Liver (tissue), 8 donors: ENCODE measurements at regions not wholly inside any gene's neighbourhood (a gene's known extent, or its start where the extent isn't known, plus 50 kb on each side); places are given as distances from the start of the nearest gene placed in this dataset.

Source experiments
- DNase-seq: peaks from one replicate; pipeline ENCODE4 v3.0.0-alpha.2; 2017; ENCODE audit warnings: low spot score
- H3K27ac ChIP-seq, 2 donors: one replicate each; pipeline ENCODE4 v1.7.0; 2013; ENCODE audit warnings: inconsistent platforms in 2 of 2, low read length in 2 of 2, control low read depth in 1 of 2, low read depth in 1 of 2, mild to moderate bottlenecking in 1 of 2
- H3K27me3 ChIP-seq, 4 donors: one replicate each; pipeline versions ENCODE4 v1.6.1 to v1.7.0; 2013; ENCODE audit warnings: low read length in 3 of 4, inconsistent platforms in 1 of 4, mild to moderate bottlenecking in 1 of 4, moderate library complexity in 1 of 4; ENCODE audit not compliant: control insufficient read depth in 4 of 4, insufficient read depth in 4 of 4
- H3K36me3 ChIP-seq, 4 donors: one replicate each; pipeline versions ENCODE4 v1.6.1 to v1.7.0; 2013; ENCODE audit warnings: low read length in 3 of 4, mild to moderate bottlenecking in 3 of 4, low read depth in 1 of 4, moderate library complexity in 1 of 4; ENCODE audit not compliant: control insufficient read depth in 4 of 4, insufficient read depth in 3 of 4
- H3K4me1 ChIP-seq, 4 donors: one replicate each; pipeline versions ENCODE4 v1.6.1 to v1.7.0; 2013; ENCODE audit warnings: low read length in 3 of 4, mild to moderate bottlenecking in 3 of 4, moderate library complexity in 1 of 4; ENCODE audit not compliant: control insufficient read depth in 4 of 4, insufficient read depth in 4 of 4
- H3K4me3 ChIP-seq, 3 donors: one replicate each; pipeline versions ENCODE4 v1.6.1 to v1.7.0; 2013; ENCODE audit warnings: low read length in 3 of 3, control low read depth in 1 of 3, low read depth in 1 of 3, mild to moderate bottlenecking in 1 of 3
- H3K9ac ChIP-seq, 2 donors: one replicate each; pipeline ENCODE4 v1.7.0; 2013; ENCODE audit warnings: low read length in 2 of 2, mild to moderate bottlenecking in 2 of 2, moderate library complexity in 2 of 2, control low read depth in 1 of 2, low read depth in 1 of 2
- H3K9me3 ChIP-seq, 4 donors: one replicate each; pipeline versions ENCODE4 v1.6.1 to v1.7.0; 2013; ENCODE audit warnings: low read length in 3 of 4; ENCODE audit not compliant: control insufficient read depth in 4 of 4
- ATF3 ChIP-seq: IDR thresholded peaks from 2 replicates; pipeline ENCODE4 v1.6.1; 2016; ENCODE audit warnings: antibody characterized with exemption
- CTCF ChIP-seq: fragments of 150-350 bp; IDR thresholded peaks from 2 replicates; pipeline ENCODE4 v1.5.1; 2017; ENCODE audit warnings: improper control_type of control experiment, low read depth, low read length; ENCODE audit not compliant: missing input control
- EGR1 ChIP-seq, 2 donors: IDR thresholded peaks; 2 replicates each; pipeline ENCODE4 v1.6.1; 2016 to 2018; ENCODE audit warnings: antibody characterized with exemption in 2 of 2, low read depth in 2 of 2
- FOXA1 ChIP-seq: IDR thresholded peaks from 2 replicates; pipeline ENCODE4 v1.6.1; 2016; ENCODE audit warnings: antibody characterized with exemption
- FOXA2 ChIP-seq: IDR thresholded peaks from 2 replicates; pipeline ENCODE4 v1.6.1; 2016; ENCODE audit warnings: antibody characterized with exemption
- GABPA ChIP-seq, 2 donors: IDR thresholded peaks in 1 of 2; conservative IDR thresholded peaks in 1 of 2; 2 replicates each; pipeline ENCODE4 v1.6.1; 2016; ENCODE audit warnings: antibody characterized with exemption in 2 of 2, mild to moderate bottlenecking in 1 of 2, moderate library complexity in 1 of 2
- HNF4A ChIP-seq, 2 donors: conservative IDR thresholded peaks; 2 replicates each; pipeline ENCODE4 v1.6.1; 2016; ENCODE audit warnings: antibody characterized with exemption in 2 of 2, mild to moderate bottlenecking in 2 of 2
- HNF4G ChIP-seq: IDR thresholded peaks from 2 replicates; pipeline ENCODE4 v1.6.1; 2016; ENCODE audit warnings: antibody characterized with exemption
- JUND ChIP-seq, 2 donors: IDR thresholded peaks; 2 replicates each; pipeline ENCODE4 v1.6.1; 2016; ENCODE audit warnings: antibody characterized with exemption in 2 of 2
- MAX ChIP-seq: IDR thresholded peaks from 2 replicates; pipeline ENCODE4 v1.6.1; 2016; ENCODE audit warnings: antibody characterized with exemption
- NR2F2 ChIP-seq: IDR thresholded peaks from 2 replicates; pipeline ENCODE4 v1.6.1; 2016; ENCODE audit warnings: antibody characterized with exemption
- RAD21 ChIP-seq, 2 donors: IDR thresholded peaks; 2 replicates each; pipeline ENCODE4 v1.6.1; 2016; ENCODE audit warnings: antibody characterized with exemption in 2 of 2, mild to moderate bottlenecking in 2 of 2
- REST ChIP-seq: IDR thresholded peaks from 2 replicates; pipeline ENCODE4 v1.6.1; 2016; ENCODE audit warnings: antibody characterized with exemption, mild to moderate bottlenecking
- RXRA ChIP-seq, 2 donors: IDR thresholded peaks; 2 replicates each; pipeline ENCODE4 v1.6.1; 2017 to 2018; ENCODE audit warnings: antibody characterized with exemption in 2 of 2, mild to moderate bottlenecking in 1 of 2
- SP1 ChIP-seq: IDR thresholded peaks from 2 replicates; pipeline ENCODE4 v1.6.1; 2018; ENCODE audit warnings: antibody characterized with exemption, mild to moderate bottlenecking
- TAF1 ChIP-seq: conservative IDR thresholded peaks from 2 replicates; pipeline ENCODE4 v1.6.1; 2016; ENCODE audit warnings: antibody characterized with exemption, mild to moderate bottlenecking
- YY1 ChIP-seq: IDR thresholded peaks from 2 replicates; pipeline ENCODE4 v1.6.1; 2016; ENCODE audit warnings: antibody characterized with exemption, mild to moderate bottlenecking
- ZBTB33 ChIP-seq: IDR thresholded peaks from 2 replicates; pipeline ENCODE4 v1.6.1; 2016; ENCODE audit warnings: antibody characterized with exemption
- WGBS: extraction: QIAGEN DNeasy Blood & Tissue Kit; methylation state at CpG from one replicate; pipeline ENCODE4 v1.1.7; 2013; 5-methylcytosine and 5-hydroxymethylcytosine counted together
- donor health status: healthy.
- donor health status: healthy.
- donor health status: healthy.
- donor health status: healthy.
- donor health status: healthy.

- TF ChIP-seq REST = no peak
- TF ChIP-seq MAX = no peak
- TF ChIP-seq YY1 = no peak
Observed at GRCh38 chrX:1734806-1735205, 119.9 kb downstream of the ASMT start (continued).

GRCh38 chrX:1741816-1742394, 127.0 kb downstream of the ASMT start:
- 72% methylated on average over 11 of the region's 11 CpGs for WGBS
- Histone ChIP-seq H3K9me3 (no peaks in the 10 kb centered on the region), H3K4me1 (no peaks in the 10 kb centered on the region), H3K27ac (no peak overlapping the region), H3K36me3 (no peaks in the 10 kb centered on the region), H3K27me3 (peaks cover 0 to 2% (median 0%) of the 10 kb centered on the region in 4 donors), H3K4me3 (no peak overlapping the region), H3K9ac (no peak overlapping the region)
- TF ChIP-seq REST = no peak
- no peak for TF ChIP-seq ZBTB33
- no peak for TF ChIP-seq YY1
- TF ChIP-seq RAD21 (IDR thresholded peaks at IDR 0.05) = no peak
- no peak for TF ChIP-seq HNF4G
- no peak for TF ChIP-seq GABPA (IDR thresholded peaks at IDR 0.05 in 1 of 2, conservative IDR thresholded peaks at IDR 0.05 in 1 of 2)
- TF ChIP-seq FOXA2 = no peak
- TF ChIP-seq HNF4A (conservative IDR thresholded peaks at IDR 0.05) = no peak
- TF ChIP-seq CTCF = no peak
- no peak for TF ChIP-seq SP1
- TF ChIP-seq NR2F2 = no peak
- no peak for TF ChIP-seq FOXA1
- no peak for TF ChIP-seq JUND (IDR thresholded peaks at IDR 0.05)
- no peak for TF ChIP-seq TAF1
- TF ChIP-seq EGR1 (IDR thresholded peaks at IDR 0.05; ENCODE audit: low read depth in 2 of 2) = no peak
- no peak for TF ChIP-seq MAX
- no peak for TF ChIP-seq RXRA (IDR thresholded peaks at IDR 0.05)
- no peak for TF ChIP-seq ATF3
- DNase-seq = no peak
